AG09309 (cell line): ENCODE measurements at regions not wholly inside any gene's neighbourhood (a gene's known extent, or its start where the extent isn't known, plus 50 kb on each side); places are given as distances from the start of the nearest gene placed in this dataset.

Source experiments
- DNase-seq: peaks from one replicate; pipeline ENCODE4 v3.0.0-alpha.2; 2010; ENCODE audit warnings: low read depth
- H3K4me3 ChIP-seq: 2 replicates; pipeline ENCODE4 v1.5.1; 2011; ENCODE audit warnings: mild to moderate bottlenecking, low read depth, low read length, moderate library complexity; ENCODE audit not compliant: control insufficient read depth
- TF ChIP-seq, protein P1 (sequence below): IDR thresholded peaks from 2 replicates; pipeline ENCODE4 v1.5.1; 2011; ENCODE audit warnings: mild to moderate bottlenecking, low read depth, low read length, inconsistent platforms; ENCODE audit not compliant: insufficient read depth, control insufficient read depth; ENCODE audit errors: missing control alignments

- TF ChIP-seq, protein P1, sequence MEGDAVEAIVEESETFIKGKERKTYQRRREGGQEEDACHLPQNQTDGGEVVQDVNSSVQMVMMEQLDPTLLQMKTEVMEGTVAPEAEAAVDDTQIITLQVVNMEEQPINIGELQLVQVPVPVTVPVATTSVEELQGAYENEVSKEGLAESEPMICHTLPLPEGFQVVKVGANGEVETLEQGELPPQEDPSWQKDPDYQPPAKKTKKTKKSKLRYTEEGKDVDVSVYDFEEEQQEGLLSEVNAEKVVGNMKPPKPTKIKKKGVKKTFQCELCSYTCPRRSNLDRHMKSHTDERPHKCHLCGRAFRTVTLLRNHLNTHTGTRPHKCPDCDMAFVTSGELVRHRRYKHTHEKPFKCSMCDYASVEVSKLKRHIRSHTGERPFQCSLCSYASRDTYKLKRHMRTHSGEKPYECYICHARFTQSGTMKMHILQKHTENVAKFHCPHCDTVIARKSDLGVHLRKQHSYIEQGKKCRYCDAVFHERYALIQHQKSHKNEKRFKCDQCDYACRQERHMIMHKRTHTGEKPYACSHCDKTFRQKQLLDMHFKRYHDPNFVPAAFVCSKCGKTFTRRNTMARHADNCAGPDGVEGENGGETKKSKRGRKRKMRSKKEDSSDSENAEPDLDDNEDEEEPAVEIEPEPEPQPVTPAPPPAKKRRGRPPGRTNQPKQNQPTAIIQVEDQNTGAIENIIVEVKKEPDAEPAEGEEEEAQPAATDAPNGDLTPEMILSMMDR: no peak
- H3K4me3 ChIP-seq: no peak overlapping the region
- DNase-seq: no peak
Observed at GRCh38 chrX:7220121-7220520, 72.2 kb upstream of the PUDP start.

- no peak for DNase-seq
- TF ChIP-seq, protein P1: no peak
- no peak overlapping the region for H3K4me3 ChIP-seq
Observed at GRCh38 chrX:7219153-7219705, 71.3 kb upstream of the PUDP start.

DNA sequence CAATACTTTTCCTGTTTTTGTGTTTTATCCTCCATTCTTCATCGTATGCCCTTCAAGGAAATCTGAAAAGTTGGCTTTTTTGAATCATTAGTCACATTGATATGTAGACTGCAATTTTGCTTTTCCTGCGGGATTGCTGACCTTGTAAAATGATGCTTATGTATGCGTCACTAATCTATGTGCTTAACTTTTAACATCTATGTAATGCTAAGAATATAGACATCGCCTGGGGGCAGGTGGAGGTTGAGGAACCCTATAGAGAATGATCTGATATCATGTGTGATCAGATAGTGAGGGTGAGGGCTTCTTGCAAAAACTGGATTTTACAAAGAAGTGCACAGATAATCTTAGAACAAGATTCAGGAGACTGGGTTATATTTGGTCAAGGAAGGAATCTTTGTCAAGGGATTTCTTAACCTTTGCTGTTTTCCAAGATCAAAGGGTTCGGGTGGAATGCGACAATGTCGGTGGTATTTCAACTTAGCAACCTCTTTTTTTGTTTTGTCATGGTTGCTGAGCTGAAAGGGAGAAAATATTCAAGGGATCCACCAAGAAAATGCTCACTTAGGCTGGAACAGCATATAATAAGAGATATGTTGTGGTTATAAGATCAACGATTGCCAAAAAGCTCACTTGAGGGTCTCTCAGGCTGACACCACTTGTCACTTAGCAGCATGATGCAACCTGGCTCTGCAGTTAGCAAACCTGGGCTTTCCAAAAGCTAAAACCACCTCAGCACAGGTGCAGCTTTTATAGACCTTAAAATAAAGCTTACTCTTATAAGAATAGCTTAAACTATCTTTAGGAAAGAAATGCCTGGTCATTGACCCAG, 70.6 kb upstream of the PUDP start:
- DNase-seq: no peak
- no peak overlapping the region for H3K4me3 ChIP-seq
- TF ChIP-seq, protein P1: no peak

DNA sequence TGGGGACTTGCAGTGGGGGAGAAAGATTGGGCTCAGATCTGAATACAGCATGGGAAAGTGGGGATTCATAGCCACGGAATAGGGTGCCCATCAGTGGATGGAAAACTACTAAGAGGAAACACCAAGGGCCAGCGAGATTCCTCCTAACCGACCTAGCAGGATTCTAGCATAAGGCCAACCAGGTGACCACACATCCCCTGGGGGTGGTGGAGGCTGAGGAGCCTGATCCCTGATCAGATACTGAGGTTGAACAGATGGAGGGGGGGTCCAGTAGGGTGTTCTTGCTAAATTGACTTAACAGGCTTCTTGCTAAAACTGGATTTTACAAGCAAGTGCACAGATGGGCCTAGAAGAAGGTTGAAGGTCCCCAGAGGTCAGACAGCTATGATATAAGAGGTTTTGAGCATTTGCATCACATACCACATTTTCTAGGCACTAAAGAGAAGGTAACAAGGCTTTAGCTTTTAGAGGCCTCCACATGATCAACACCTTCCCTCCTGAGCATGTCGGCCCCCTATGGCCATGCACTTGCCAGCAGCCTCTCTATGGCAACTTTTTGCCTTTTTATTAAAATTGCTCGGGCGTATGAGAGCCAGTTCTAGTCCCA, 69.1 kb upstream of the PUDP start:
- TF ChIP-seq, protein P1: no peak
- no peak overlapping the region for H3K4me3 ChIP-seq
- DNase-seq: no peak

- H3K4me3 ChIP-seq: no peak overlapping the region
- TF ChIP-seq, protein P1: no peak
- DNase-seq: no peak
Observed at GRCh38 chrX:7215842-7216241, 67.9 kb upstream of the PUDP start.

DNA sequence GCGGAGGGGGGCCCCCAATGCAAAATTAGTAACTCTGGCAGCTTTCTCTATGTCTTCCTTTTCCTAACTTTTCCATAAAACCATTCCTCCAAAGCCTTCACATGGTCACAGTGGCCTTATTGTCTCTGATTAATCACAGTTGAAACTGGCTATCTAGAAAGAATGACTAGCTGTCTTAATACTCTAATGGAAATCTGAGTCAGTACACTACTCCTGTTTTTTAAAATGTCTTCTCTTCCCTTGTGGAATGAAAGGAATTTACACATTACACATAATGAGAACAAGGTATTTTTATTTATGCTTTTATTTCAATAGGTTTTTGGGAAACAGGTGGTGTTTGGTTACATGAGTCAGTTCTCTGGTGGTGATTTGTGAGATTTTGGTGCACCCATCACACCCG, 66.3 kb upstream of the PUDP start:
- no peak for DNase-seq
- H3K4me3 ChIP-seq: no peak overlapping the region
- TF ChIP-seq, protein P1: no peak
